ENCODE measurements at regions not wholly inside any gene's neighbourhood (a gene's known extent, or its start where the extent isn't known, plus 50 kb on each side); places are given as distances from the start of the nearest gene placed in this dataset.

GRCh38 chr12:61846765-61847164 lies 413.4 kb upstream of the USP15 start:
- H3K36me3 Mint-ChIP-seq, result no peaks in the 10 kb centered on the region
- no peaks in the 10 kb centered on the region for H3K4me1 ChIP-seq (ENCODE audit: control insufficient read depth in 1 of 2, extremely low read depth in 1 of 2, insufficient read depth in 2 of 2, low read length in 2 of 2)
- ChIA-PET CTCF (no interaction called here), POLR2A (no interaction called here)
- no peaks in the 10 kb centered on the region for H3K27me3 ChIP-seq (replicated peaks in 1 of 2; ENCODE audit: control insufficient read depth in 2 of 2, extremely low read depth in 1 of 2, insufficient read depth in 2 of 2, low read length in 1 of 2)
- H3K36me3 ChIP-seq (ENCODE audit: control insufficient read depth in 2 of 2, extremely low read depth in 1 of 2, insufficient read depth in 1 of 2, low read length in 1 of 2), result no peaks in the 10 kb centered on the region
- peaks cover 0 to 5% (median under 1%) of the 10 kb centered on the region in 3 donors for H3K9me3 Mint-ChIP-seq
- no peak overlapping the region for H3K4me3 ChIP-seq (ENCODE audit: control insufficient read depth in 1 of 2, extremely low read depth in 1 of 2, low read length in 1 of 2)
- H3K4me1 Mint-ChIP-seq, result no peaks in the 10 kb centered on the region
- H3K4me3 Mint-ChIP-seq, result no peak overlapping the region
- ATAC-seq (replicated peaks in 1 of 4) (no peak), DNase-seq (no peak)
- H3K9me3 ChIP-seq, result no peaks in the 10 kb centered on the region
- no peaks in the 10 kb centered on the region for H3K27me3 Mint-ChIP-seq
- WGBS (ENCODE audit: insufficient coverage), result 71% methylated on average over 3 of the region's 5 CpGs
- H3K27ac Mint-ChIP-seq, result no peak overlapping the region
- H3K27ac ChIP-seq (ENCODE audit: low read length), result no peak overlapping the region

- no peaks in the 10 kb centered on the region for H3K36me3 Mint-ChIP-seq
- Histone ChIP-seq H3K36me3 (ENCODE audit: control insufficient read depth in 2 of 2, extremely low read depth in 1 of 2, insufficient read depth in 1 of 2, low read length in 1 of 2) (no peaks in the 10 kb centered on the region), H3K27ac (ENCODE audit: low read length) (no peak overlapping the region), H3K9me3 (no peaks in the 10 kb centered on the region), H3K4me1 (ENCODE audit: control insufficient read depth in 1 of 2, extremely low read depth in 1 of 2, insufficient read depth in 2 of 2, low read length in 2 of 2) (no peaks in the 10 kb centered on the region), H3K4me3 (ENCODE audit: control insufficient read depth in 1 of 2, extremely low read depth in 1 of 2, low read length in 1 of 2) (no peak overlapping the region), H3K27me3 (replicated peaks in 1 of 2; ENCODE audit: control insufficient read depth in 2 of 2, extremely low read depth in 1 of 2, insufficient read depth in 2 of 2, low read length in 1 of 2) (no peaks in the 10 kb centered on the region)
- no peak for ATAC-seq (replicated peaks in 1 of 4)
- ChIA-PET CTCF (no interaction called here), POLR2A (no interaction called here)
- H3K27me3 Mint-ChIP-seq, result no peaks in the 10 kb centered on the region
- DNase-seq, result no peak
- no peak overlapping the region for H3K4me3 Mint-ChIP-seq
- H3K27ac Mint-ChIP-seq, result no peak overlapping the region
- no peaks in the 10 kb centered on the region for H3K4me1 Mint-ChIP-seq
- WGBS (ENCODE audit: insufficient coverage), result 83% methylated on average over 4 of the region's 7 CpGs
- peaks cover 0 to 7% (median 2%) of the 10 kb centered on the region in 3 donors for H3K9me3 Mint-ChIP-seq
Observed at GRCh38 chr12:61848893-61849292, 411.3 kb upstream of the USP15 start.

GRCh38 chr12:61853945-61854344 lies 406.3 kb upstream of the USP15 start:
- H3K27ac Mint-ChIP-seq, result no peak overlapping the region
- H3K4me3 Mint-ChIP-seq, result no peak overlapping the region
- no peaks in the 10 kb centered on the region for H3K4me1 Mint-ChIP-seq
- H3K9me3 Mint-ChIP-seq, result peaks cover 4 to 12% (median 4%) of the 10 kb centered on the region in 3 donors
- POLR2A ChIA-PET, result no interaction called here
- no peaks in the 10 kb centered on the region for H3K36me3 ChIP-seq (ENCODE audit: control insufficient read depth in 2 of 2, extremely low read depth in 1 of 2, insufficient read depth in 1 of 2, low read length in 1 of 2)
- no peak overlapping the region for H3K4me3 ChIP-seq (ENCODE audit: control insufficient read depth in 1 of 2, extremely low read depth in 1 of 2, low read length in 1 of 2)
- no peaks in the 10 kb centered on the region for H3K4me1 ChIP-seq (ENCODE audit: control insufficient read depth in 1 of 2, extremely low read depth in 1 of 2, insufficient read depth in 2 of 2, low read length in 2 of 2)
- ATAC-seq (replicated peaks in 1 of 4) (no peak), DNase-seq (no peak)
- CTCF ChIA-PET, result no interaction called here
- H3K36me3 Mint-ChIP-seq, result no peaks in the 10 kb centered on the region
- H3K27me3 ChIP-seq (replicated peaks in 1 of 2; ENCODE audit: control insufficient read depth in 2 of 2, extremely low read depth in 1 of 2, insufficient read depth in 2 of 2, low read length in 1 of 2), result no peaks in the 10 kb centered on the region
- H3K27me3 Mint-ChIP-seq, result no peaks in the 10 kb centered on the region
- no peaks in the 10 kb centered on the region for H3K9me3 ChIP-seq
- no peak overlapping the region for H3K27ac ChIP-seq (ENCODE audit: low read length)

- ChIA-PET POLR2A (no interaction called here), CTCF (no interaction called here)
- Histone ChIP-seq H3K36me3 (ENCODE audit: control insufficient read depth in 2 of 2, extremely low read depth in 1 of 2, insufficient read depth in 1 of 2, low read length in 1 of 2) (no peaks in the 10 kb centered on the region), H3K4me3 (ENCODE audit: control insufficient read depth in 1 of 2, extremely low read depth in 1 of 2, low read length in 1 of 2) (no peak overlapping the region), H3K9me3 (no peaks in the 10 kb centered on the region), H3K27ac (ENCODE audit: low read length) (no peak overlapping the region), H3K4me1 (ENCODE audit: control insufficient read depth in 1 of 2, extremely low read depth in 1 of 2, insufficient read depth in 2 of 2, low read length in 2 of 2) (no peaks in the 10 kb centered on the region), H3K27me3 (replicated peaks in 1 of 2; ENCODE audit: control insufficient read depth in 2 of 2, extremely low read depth in 1 of 2, insufficient read depth in 2 of 2, low read length in 1 of 2) (no peaks in the 10 kb centered on the region)
- H3K4me3 Mint-ChIP-seq, result no peak overlapping the region
- H3K27ac Mint-ChIP-seq, result no peak overlapping the region
- ATAC-seq (replicated peaks in 1 of 4), result no peak
- no peaks in the 10 kb centered on the region for H3K4me1 Mint-ChIP-seq
- DNase-seq, result no peak
- H3K36me3 Mint-ChIP-seq, result no peaks in the 10 kb centered on the region
- H3K27me3 Mint-ChIP-seq, result no peaks in the 10 kb centered on the region
- H3K9me3 Mint-ChIP-seq, result peaks cover 4 to 12% (median 4%) of the 10 kb centered on the region in 3 donors
Observed at GRCh38 chr12:61854902-61855301, 405.3 kb upstream of the USP15 start.

GRCh38 chr12:61857968-61858367 lies 402.2 kb upstream of the USP15 start:
- no peaks in the 10 kb centered on the region for H3K27me3 ChIP-seq (replicated peaks in 1 of 2; ENCODE audit: control insufficient read depth in 2 of 2, extremely low read depth in 1 of 2, insufficient read depth in 2 of 2, low read length in 1 of 2)
- CTCF ChIA-PET, result interaction anchor here in 1 of 2 donors (0.7 kb wide), 1 partner anchor 37 kb away, joined by 3 read pairs; no protein-coding TSS in a partner anchor
- H3K4me3 ChIP-seq (ENCODE audit: control insufficient read depth in 1 of 2, extremely low read depth in 1 of 2, low read length in 1 of 2), result no peak overlapping the region
- ATAC-seq (replicated peaks in 1 of 4), result no peak
- no peaks in the 10 kb centered on the region for H3K27me3 Mint-ChIP-seq
- no peak overlapping the region for H3K27ac Mint-ChIP-seq
- POLR2A ChIA-PET, result no interaction called here
- H3K27ac ChIP-seq (ENCODE audit: low read length), result no peak overlapping the region
- 50% methylated on average over 1 of the region's 2 CpGs for WGBS (ENCODE audit: insufficient coverage)
- no peaks in the 10 kb centered on the region for H3K36me3 ChIP-seq (ENCODE audit: control insufficient read depth in 2 of 2, extremely low read depth in 1 of 2, insufficient read depth in 1 of 2, low read length in 1 of 2)
- no peaks in the 10 kb centered on the region for H3K9me3 ChIP-seq
- no peaks in the 10 kb centered on the region for H3K4me1 Mint-ChIP-seq
- H3K36me3 Mint-ChIP-seq, result no peaks in the 10 kb centered on the region
- H3K9me3 Mint-ChIP-seq, result peaks cover 4 to 12% (median 4%) of the 10 kb centered on the region in 3 donors
- H3K4me3 Mint-ChIP-seq, result no peak overlapping the region
- no peak for DNase-seq
- no peaks in the 10 kb centered on the region for H3K4me1 ChIP-seq (ENCODE audit: control insufficient read depth in 1 of 2, extremely low read depth in 1 of 2, insufficient read depth in 2 of 2, low read length in 2 of 2)

GRCh38 chr12:61860451-61860850 lies 399.8 kb upstream of the USP15 start:
- H3K27me3 ChIP-seq (replicated peaks in 1 of 2; ENCODE audit: control insufficient read depth in 2 of 2, extremely low read depth in 1 of 2, insufficient read depth in 2 of 2, low read length in 1 of 2), result no peaks in the 10 kb centered on the region
- ATAC-seq (replicated peaks in 1 of 4), result no peak
- H3K36me3 Mint-ChIP-seq, result no peaks in the 10 kb centered on the region
- CTCF ChIA-PET, result no interaction called here
- H3K4me3 ChIP-seq (ENCODE audit: control insufficient read depth in 1 of 2, extremely low read depth in 1 of 2, low read length in 1 of 2), result no peak overlapping the region
- H3K4me1 Mint-ChIP-seq, result no peaks in the 10 kb centered on the region
- no peak overlapping the region for H3K4me3 Mint-ChIP-seq
- no peaks in the 10 kb centered on the region for H3K27me3 Mint-ChIP-seq
- POLR2A ChIA-PET, result no interaction called here
- H3K36me3 ChIP-seq (ENCODE audit: control insufficient read depth in 2 of 2, extremely low read depth in 1 of 2, insufficient read depth in 1 of 2, low read length in 1 of 2), result no peaks in the 10 kb centered on the region
- DNase-seq, result no peak
- no peak overlapping the region for H3K27ac ChIP-seq (ENCODE audit: low read length)
- H3K9me3 Mint-ChIP-seq, result no peaks in the 10 kb centered on the region
- no peaks in the 10 kb centered on the region for H3K4me1 ChIP-seq (ENCODE audit: control insufficient read depth in 1 of 2, extremely low read depth in 1 of 2, insufficient read depth in 2 of 2, low read length in 2 of 2)
- H3K27ac Mint-ChIP-seq, result no peak overlapping the region
- no peaks in the 10 kb centered on the region for H3K9me3 ChIP-seq

GRCh38 chr12:61862986-61863385 lies 397.2 kb upstream of the USP15 start:
- Mint-ChIP-seq H3K4me1 (no peaks in the 10 kb centered on the region), H3K4me3 (no peak overlapping the region), H3K9me3 (no peaks in the 10 kb centered on the region), H3K27me3 (no peaks in the 10 kb centered on the region), H3K27ac (no peak overlapping the region), H3K36me3 (no peaks in the 10 kb centered on the region)
- CTCF ChIA-PET, result no interaction called here
- Histone ChIP-seq H3K9me3 (no peaks in the 10 kb centered on the region), H3K27me3 (replicated peaks in 1 of 2; ENCODE audit: control insufficient read depth in 2 of 2, extremely low read depth in 1 of 2, insufficient read depth in 2 of 2, low read length in 1 of 2) (no peaks in the 10 kb centered on the region), H3K27ac (ENCODE audit: low read length) (no peak overlapping the region), H3K4me3 (ENCODE audit: control insufficient read depth in 1 of 2, extremely low read depth in 1 of 2, low read length in 1 of 2) (no peak overlapping the region), H3K36me3 (ENCODE audit: control insufficient read depth in 2 of 2, extremely low read depth in 1 of 2, insufficient read depth in 1 of 2, low read length in 1 of 2) (no peaks in the 10 kb centered on the region), H3K4me1 (ENCODE audit: control insufficient read depth in 1 of 2, extremely low read depth in 1 of 2, insufficient read depth in 2 of 2, low read length in 2 of 2) (no peaks in the 10 kb centered on the region)
- 100% methylated on average over 1 of the region's 2 CpGs for WGBS (ENCODE audit: insufficient coverage)
- DNase-seq (no peak), ATAC-seq (replicated peaks in 1 of 4) (no peak)
- POLR2A ChIA-PET, result no interaction called here

All from T-cell (primary cell).